Panc1 (cell line): ENCODE measurements at regions not wholly inside any gene's neighbourhood (a gene's known extent, or its start where the extent isn't known, plus 50 kb on each side); places are given as distances from the start of the nearest gene placed in this dataset.

Experiments used
- ATAC-seq: fragments of 200-7000 bp; cut with Tn5 transposase; 2 replicates; pipeline ENCODE4 v1.9.1; 2020; ENCODE audit warnings: mild to moderate bottlenecking, moderate library complexity
- BruUV-seq: library from RNA; stranded (reverse); fragments of 400-500 nt; replicated peaks from 2 replicates; lab custom pipeline; 2021; lab: Mats Ljungman, UMichigan
- CTCF ChIA-PET: fragments of 300-600 bp; sonication (Branson Sonifier 250); formaldehyde crosslinking; loops from one replicate; lab custom pipeline; 2022; ENCODE audit warnings: antibody characterized with exemption; lab: Charles Lee
- POLR2A ChIA-PET: fragments of 300-600 bp; sonication (Branson Sonifier 250); formaldehyde crosslinking; loops from one replicate; lab custom pipeline; 2022; ENCODE audit warnings: antibody characterized with exemption; lab: Charles Lee
- DNase-seq: peaks from one replicate; pipeline ENCODE4 v3.0.0-alpha.2; 2010; ENCODE audit warnings: low read depth, low spot score
- H3K27ac ChIP-seq: 2 replicates; pipeline ENCODE4 v1.5.1; 2011; ENCODE audit warnings: mild to moderate bottlenecking, low read length, inconsistent platforms
- H3K27me3 ChIP-seq: fragments of 200-500 bp; sonication (Bioruptor generic); 2 replicates; pipeline ENCODE4 v1.6.0; 2014; ENCODE audit warnings: low read length, inconsistent platforms; ENCODE audit not compliant: control insufficient read depth, insufficient read depth
- H3K36me3 ChIP-seq: fragments of 200-500 bp; sonication (Bioruptor generic); 2 replicates; pipeline ENCODE4 v1.5.1; 2014; ENCODE audit warnings: inconsistent platforms, mild to moderate bottlenecking, low read length, moderate library complexity; ENCODE audit not compliant: control insufficient read depth, insufficient read depth
- H3K4me1 ChIP-seq: 2 replicates; pipeline ENCODE4 v1.5.1; 2011; ENCODE audit warnings: inconsistent platforms, mild to moderate bottlenecking, low read length, moderate library complexity; ENCODE audit not compliant: control insufficient read depth, insufficient read depth
- H3K4me3 ChIP-seq, 2 experiments: 2 replicates each; pipeline ENCODE4 v1.5.1; 2011 to 2012; ENCODE audit warnings: low read depth in 2 of 2, low read length in 2 of 2, mild to moderate bottlenecking in 2 of 2, inconsistent platforms in 1 of 2, moderate library complexity in 1 of 2
- H3K9me3 ChIP-seq: fragments of 200-500 bp; sonication (Bioruptor generic); 2 replicates; pipeline ENCODE4 v1.5.1; 2014; ENCODE audit warnings: low read depth, mild to moderate bottlenecking, inconsistent platforms, low read length, moderate library complexity; ENCODE audit not compliant: control insufficient read depth, insufficient read depth
- POLR2AphosphoS5 ChIP-seq: IDR thresholded peaks from 2 replicates; pipeline ENCODE4 v1.6.1; 2012; ENCODE audit warnings: mild to moderate bottlenecking, low read depth, low read length, moderate library complexity
- SIN3A ChIP-seq: IDR thresholded peaks from 2 replicates; pipeline ENCODE4 v1.6.1; 2012; ENCODE audit warnings: low read depth, mild to moderate bottlenecking, low read length, moderate library complexity, borderline replicate concordance; ENCODE audit not compliant: insufficient read depth
- TCF7L2 ChIP-seq: IDR thresholded peaks from 2 replicates; pipeline ENCODE4 v1.6.1; 2011; ENCODE audit warnings: mild to moderate bottlenecking, low read depth, low read length, inconsistent platforms
- in situ Hi-C: cut with HindIII; loops from 2 replicates; pipeline ENCODE4 v1.10.0; 2016; ENCODE audit warnings: low sequenced_read_pairs, low pct_unique_long_range_greater_than_20kb
- intact Hi-C: fragments of 100-400 bp; cut with micrococcal nuclease; formaldehyde crosslinking; loops from one replicate; pipeline ENCODE4 v1.10.0; 2022; ENCODE audit not compliant: unreplicated experiment
- TF ChIP-seq, protein P1 (sequence below): fragments of 450-650 bp; IDR thresholded peaks from 2 replicates; pipeline ENCODE4 v1.5.1; 2017; ENCODE audit warnings: mild to moderate bottlenecking
- TF ChIP-seq, protein P2 (sequence below), 2 experiments: IDR thresholded peaks; 2 replicates each; pipeline ENCODE4 v1.6.1; 2011 to 2012; ENCODE audit warnings: low read depth in 2 of 2, control low read depth in 1 of 2, low read length in 1 of 2, mild to moderate bottlenecking in 1 of 2, moderate library complexity in 1 of 2; ENCODE audit not compliant: insufficient read depth in 1 of 2

DNA sequence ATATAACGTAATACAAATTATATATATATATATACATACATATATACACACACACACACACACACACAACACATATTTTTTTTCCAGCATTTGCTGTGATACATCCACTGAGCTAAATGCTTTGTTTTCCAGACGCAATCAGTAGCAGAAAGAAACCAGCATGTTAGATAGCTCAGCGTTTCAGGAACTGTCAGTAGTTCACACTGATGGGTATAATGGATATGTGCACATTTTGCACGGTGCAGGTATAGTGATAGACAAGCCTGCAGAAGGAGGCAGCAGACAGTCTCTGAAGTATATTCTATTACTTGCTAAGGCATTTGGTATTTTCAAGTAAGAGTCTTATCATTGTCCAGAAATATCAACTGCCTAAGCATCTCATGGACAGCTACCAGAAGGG is 741.6 kb upstream of the HS3ST1 start:
- in situ Hi-C loops: no loop called here
- intact Hi-C loops: no loop called here
- Histone ChIP-seq H3K27me3 (no peaks in the 10 kb centered on the region), H3K4me1 (no peaks in the 10 kb centered on the region), H3K36me3 (no peaks in the 10 kb centered on the region), H3K9me3 (no peaks in the 10 kb centered on the region), H3K27ac (no peak overlapping the region), H3K4me3 (no peak overlapping the region)
- TF ChIP-seq POLR2AphosphoS5 (no peak), SIN3A (no peak), TCF7L2 (no peak)
- TF ChIP-seq, protein P1, sequence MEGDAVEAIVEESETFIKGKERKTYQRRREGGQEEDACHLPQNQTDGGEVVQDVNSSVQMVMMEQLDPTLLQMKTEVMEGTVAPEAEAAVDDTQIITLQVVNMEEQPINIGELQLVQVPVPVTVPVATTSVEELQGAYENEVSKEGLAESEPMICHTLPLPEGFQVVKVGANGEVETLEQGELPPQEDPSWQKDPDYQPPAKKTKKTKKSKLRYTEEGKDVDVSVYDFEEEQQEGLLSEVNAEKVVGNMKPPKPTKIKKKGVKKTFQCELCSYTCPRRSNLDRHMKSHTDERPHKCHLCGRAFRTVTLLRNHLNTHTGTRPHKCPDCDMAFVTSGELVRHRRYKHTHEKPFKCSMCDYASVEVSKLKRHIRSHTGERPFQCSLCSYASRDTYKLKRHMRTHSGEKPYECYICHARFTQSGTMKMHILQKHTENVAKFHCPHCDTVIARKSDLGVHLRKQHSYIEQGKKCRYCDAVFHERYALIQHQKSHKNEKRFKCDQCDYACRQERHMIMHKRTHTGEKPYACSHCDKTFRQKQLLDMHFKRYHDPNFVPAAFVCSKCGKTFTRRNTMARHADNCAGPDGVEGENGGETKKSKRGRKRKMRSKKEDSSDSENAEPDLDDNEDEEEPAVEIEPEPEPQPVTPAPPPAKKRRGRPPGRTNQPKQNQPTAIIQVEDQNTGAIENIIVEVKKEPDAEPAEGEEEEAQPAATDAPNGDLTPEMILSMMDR: no peak
- TF ChIP-seq, protein P2, sequence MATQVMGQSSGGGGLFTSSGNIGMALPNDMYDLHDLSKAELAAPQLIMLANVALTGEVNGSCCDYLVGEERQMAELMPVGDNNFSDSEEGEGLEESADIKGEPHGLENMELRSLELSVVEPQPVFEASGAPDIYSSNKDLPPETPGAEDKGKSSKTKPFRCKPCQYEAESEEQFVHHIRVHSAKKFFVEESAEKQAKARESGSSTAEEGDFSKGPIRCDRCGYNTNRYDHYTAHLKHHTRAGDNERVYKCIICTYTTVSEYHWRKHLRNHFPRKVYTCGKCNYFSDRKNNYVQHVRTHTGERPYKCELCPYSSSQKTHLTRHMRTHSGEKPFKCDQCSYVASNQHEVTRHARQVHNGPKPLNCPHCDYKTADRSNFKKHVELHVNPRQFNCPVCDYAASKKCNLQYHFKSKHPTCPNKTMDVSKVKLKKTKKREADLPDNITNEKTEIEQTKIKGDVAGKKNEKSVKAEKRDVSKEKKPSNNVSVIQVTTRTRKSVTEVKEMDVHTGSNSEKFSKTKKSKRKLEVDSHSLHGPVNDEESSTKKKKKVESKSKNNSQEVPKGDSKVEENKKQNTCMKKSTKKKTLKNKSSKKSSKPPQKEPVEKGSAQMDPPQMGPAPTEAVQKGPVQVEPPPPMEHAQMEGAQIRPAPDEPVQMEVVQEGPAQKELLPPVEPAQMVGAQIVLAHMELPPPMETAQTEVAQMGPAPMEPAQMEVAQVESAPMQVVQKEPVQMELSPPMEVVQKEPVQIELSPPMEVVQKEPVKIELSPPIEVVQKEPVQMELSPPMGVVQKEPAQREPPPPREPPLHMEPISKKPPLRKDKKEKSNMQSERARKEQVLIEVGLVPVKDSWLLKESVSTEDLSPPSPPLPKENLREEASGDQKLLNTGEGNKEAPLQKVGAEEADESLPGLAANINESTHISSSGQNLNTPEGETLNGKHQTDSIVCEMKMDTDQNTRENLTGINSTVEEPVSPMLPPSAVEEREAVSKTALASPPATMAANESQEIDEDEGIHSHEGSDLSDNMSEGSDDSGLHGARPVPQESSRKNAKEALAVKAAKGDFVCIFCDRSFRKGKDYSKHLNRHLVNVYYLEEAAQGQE (IDR thresholded peaks at IDR 0.05; ENCODE audit: insufficient read depth in 1 of 2, low read depth in 2 of 2, low read length in 1 of 2): no peak
- POLR2A ChIA-PET: no interaction called here
- CTCF ChIA-PET: no interaction called here
- no peak for DNase-seq
- ATAC-seq: no peak
- BruUV-seq: no TSS peak

DNA sequence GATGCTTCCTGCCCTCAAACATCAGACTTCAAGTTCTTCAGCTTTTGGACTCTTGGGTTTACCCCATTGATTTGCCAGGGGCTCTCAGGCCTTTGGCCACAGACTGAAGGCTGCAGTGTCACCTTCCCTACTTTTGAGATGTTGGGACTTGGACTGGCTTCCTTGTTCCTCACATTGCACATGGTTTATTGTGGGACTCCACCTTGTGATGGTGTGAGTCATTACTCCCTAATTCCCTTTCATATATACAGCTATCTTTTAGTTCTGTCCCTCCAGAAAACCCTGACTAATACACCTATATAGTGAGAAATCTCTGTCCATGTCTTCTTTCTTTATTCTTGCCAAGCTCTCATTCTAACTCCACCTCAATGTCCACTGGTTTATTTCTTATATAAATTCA is 736.9 kb upstream of the HS3ST1 start:
- in situ Hi-C loops (no loop called here), intact Hi-C loops (no loop called here)
- H3K9me3 ChIP-seq: no peaks in the 10 kb centered on the region
- BruUV-seq: no TSS peak
- no peak overlapping the region for H3K27ac ChIP-seq
- TF ChIP-seq POLR2AphosphoS5 (no peak), TCF7L2 (no peak), SIN3A (no peak)
- TF ChIP-seq, protein P2 (IDR thresholded peaks at IDR 0.05; ENCODE audit: insufficient read depth in 1 of 2, low read depth in 2 of 2, low read length in 1 of 2): no peak
- TF ChIP-seq, protein P1: no peak
- no peaks in the 10 kb centered on the region for H3K4me1 ChIP-seq
- no peak for ATAC-seq
- no peaks in the 10 kb centered on the region for H3K36me3 ChIP-seq
- POLR2A ChIA-PET: no interaction called here
- no peaks in the 10 kb centered on the region for H3K27me3 ChIP-seq
- CTCF ChIA-PET: no interaction called here
- H3K4me3 ChIP-seq: no peak overlapping the region
- no peak for DNase-seq
